Adrenal gland (tissue), 5 donors: ENCODE measurements at regions not wholly inside any gene's neighbourhood (a gene's known extent, or its start where the extent isn't known, plus 50 kb on each side); places are given as distances from the start of the nearest gene placed in this dataset.

Experiments used
- CTCF ChIP-seq, 6 experiments: fragments of 450-650 bp in 4 of 6; fragments of 200-600 bp in 2 of 6; sonication (generic) in 1 of 6; IDR thresholded peaks; 1 replicate in 5 of 6; 2 replicates in 1 of 6; pipeline versions ENCODE4 v1.5.1 to v1.8.0; 2016 to 2021; ENCODE audit warnings: antibody characterized with exemption in 6 of 6, mild to moderate bottlenecking in 2 of 6, moderate library complexity in 1 of 6
- POLR2A ChIP-seq, 2 donors: fragments of 450-650 bp; IDR thresholded peaks; one replicate each; pipeline ENCODE4 v1.6.1; 2017; ENCODE audit warnings: antibody characterized with exemption in 2 of 2, mild to moderate bottlenecking in 2 of 2, moderate library complexity in 1 of 2
- donor health status: DM: no; HTN: no; CAD: no.

GRCh38 chrX:67892401-67892800, 348.6 kb downstream of the AR start:
- TF ChIP-seq POLR2A (IDR thresholded peaks at IDR 0.05), result no peak
- no peak for TF ChIP-seq CTCF (IDR thresholded peaks at IDR 0.05)
